ENCODE measurements at regions not wholly inside any gene's neighbourhood (a gene's known extent, or its start where the extent isn't known, plus 50 kb on each side); places are given as distances from the start of the nearest gene placed in this dataset.

DNA sequence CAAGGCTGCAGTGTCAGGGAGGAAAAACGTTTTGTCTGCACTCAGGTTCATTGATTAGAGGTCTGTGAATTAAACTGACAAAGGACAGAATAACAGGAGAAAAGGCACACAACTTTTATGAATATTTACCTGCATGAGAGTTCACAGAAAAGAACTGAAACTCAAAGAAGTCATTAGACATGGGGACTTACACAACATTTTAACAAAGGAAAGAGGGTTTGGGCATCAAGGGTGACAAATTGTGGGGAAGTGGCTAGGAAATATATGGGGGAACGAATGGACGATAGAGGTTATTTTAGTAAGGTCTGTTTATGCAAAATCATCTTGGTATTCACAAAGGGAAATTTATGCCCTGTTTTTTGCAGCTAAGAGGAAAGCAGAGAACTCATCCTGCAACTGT is 65.6 kb upstream of the C15orf39 start:
- DNase-seq: no peak

DNA sequence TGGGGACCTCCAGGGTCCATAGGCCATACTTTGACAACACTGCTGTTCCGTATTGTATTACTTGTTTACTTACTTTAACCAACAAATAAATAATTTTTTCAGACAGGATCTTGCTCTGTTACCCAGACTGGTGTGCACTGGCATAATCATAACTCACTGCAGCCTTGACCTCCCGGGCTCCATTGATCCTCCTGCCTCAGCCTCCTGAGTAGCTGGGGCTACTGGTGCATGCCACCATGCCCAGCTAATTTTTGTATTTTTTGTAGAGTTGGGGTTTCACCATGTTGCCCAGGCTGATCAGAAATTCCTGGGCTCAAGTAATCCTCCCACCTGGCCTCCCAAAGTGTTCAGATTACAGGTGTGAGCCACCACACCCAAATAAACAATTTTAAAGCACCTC is 64.9 kb upstream of the C15orf39 start:
- no peak for DNase-seq

DNA sequence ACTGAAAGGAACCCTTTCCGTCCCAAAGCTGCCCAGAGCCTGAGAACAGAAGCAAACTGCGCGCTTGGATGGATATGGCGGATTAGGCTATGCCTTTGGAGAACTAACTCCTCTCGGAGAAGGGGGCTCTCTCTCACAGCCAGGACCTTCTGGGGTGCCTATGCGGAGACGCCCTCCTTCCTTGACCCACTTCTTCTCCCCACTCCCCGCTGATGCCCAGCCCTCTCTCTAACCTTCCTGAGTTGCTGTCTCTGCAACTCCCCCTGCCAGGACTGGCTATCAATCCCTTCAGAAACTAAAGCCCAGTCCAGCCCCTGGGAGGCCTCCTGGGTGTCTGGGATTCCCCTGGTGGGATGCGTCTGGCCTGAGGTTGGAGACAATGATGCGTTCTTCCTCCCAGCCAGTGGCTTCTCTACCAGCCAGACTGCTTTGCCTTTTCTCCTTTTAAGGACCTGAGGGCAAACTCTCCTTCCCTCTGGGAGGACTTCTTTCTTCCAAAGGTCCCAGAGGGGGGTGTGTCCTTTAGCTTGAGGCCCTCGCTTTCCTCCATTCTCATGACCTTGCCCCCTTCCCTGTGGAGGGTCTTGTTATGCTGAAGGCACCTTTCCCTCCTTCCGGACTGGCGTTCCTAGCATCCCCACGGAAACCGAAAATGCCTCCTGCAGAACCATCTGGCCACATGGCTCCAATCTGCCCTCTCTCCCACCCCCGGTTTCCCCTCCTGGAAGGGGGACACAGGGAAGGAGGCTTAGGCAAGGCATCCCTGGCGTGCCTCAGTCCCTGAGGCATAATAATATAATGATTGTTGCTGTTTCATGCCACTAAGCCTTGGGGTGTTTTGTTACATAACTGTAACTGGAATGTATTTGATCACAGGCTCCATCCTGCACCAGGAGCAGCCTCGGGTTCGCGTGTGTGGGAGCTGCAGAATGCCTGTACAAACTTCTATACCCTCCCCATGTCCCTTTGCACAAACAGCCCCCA is 63.4 kb upstream of the C15orf39 start:
- no peak for DNase-seq

GRCh38 chr15:75140080-75140879 is 61.4 kb upstream of the C15orf39 start:
- DNase-seq: no peak

GRCh38 chr15:75142499-75142898 is 59.2 kb upstream of the C15orf39 start:
- DNase-seq: no peak

- DNase-seq: no peak
Observed at GRCh38 chr15:75143738-75144334, 57.8 kb upstream of the C15orf39 start.

- DNase-seq: no peak
Observed at GRCh38 chr15:75145027-75145841, 56.4 kb upstream of the C15orf39 start.

DNA sequence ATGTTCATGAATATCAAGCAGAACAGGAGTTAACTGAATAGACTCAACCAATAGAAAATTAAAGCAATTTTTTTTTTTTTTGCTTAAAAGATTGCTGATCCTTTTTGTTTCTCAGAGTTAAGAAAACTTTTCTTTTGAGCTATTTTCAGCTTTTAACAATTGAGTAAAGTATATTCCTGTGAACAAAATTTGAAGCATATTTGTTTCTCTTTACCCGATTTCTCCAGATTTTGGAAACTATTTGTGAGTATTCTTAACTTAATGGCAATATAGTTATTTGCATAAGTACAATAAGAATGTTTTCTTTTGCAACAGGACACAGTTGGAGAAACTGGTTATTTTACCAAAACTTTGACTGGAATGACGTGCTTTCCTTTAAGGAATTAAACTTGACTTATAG is 53.4 kb upstream of the C15orf39 start:
- no peak for DNase-seq

- no peak for DNase-seq
Observed at GRCh38 chr15:75149867-75150709, 51.6 kb upstream of the C15orf39 start.

- DNase-seq: no peak
Observed at GRCh38 chr15:75151214-75152128, 50.2 kb upstream of the C15orf39 start.

All from stimulated activated CD4-positive, alpha-beta T cell treated with anti-CD3 and anti-CD28 coated beads, Interleukin-4, amount 100 ng/mL, for 4 hours (primary cell).